Panc1 (cell line): ENCODE measurements at regions not wholly inside any gene's neighbourhood (a gene's known extent, or its start where the extent isn't known, plus 50 kb on each side); places are given as distances from the start of the nearest gene placed in this dataset.

Source experiments
- CTCF ChIP-seq: fragments of 450-650 bp; IDR thresholded peaks from 2 replicates; pipeline ENCODE4 v1.5.1; 2017; ENCODE audit warnings: mild to moderate bottlenecking
- POLR2AphosphoS5 ChIP-seq: IDR thresholded peaks from 2 replicates; pipeline ENCODE4 v1.6.1; 2012; ENCODE audit warnings: mild to moderate bottlenecking, low read depth, low read length, moderate library complexity
- REST ChIP-seq, 2 experiments: IDR thresholded peaks; 2 replicates each; pipeline ENCODE4 v1.6.1; 2011 to 2012; ENCODE audit warnings: low read depth in 2 of 2, control low read depth in 1 of 2, low read length in 1 of 2, mild to moderate bottlenecking in 1 of 2, moderate library complexity in 1 of 2; ENCODE audit not compliant: insufficient read depth in 1 of 2

- TF ChIP-seq POLR2AphosphoS5 (no peak), REST (IDR thresholded peaks at IDR 0.05; ENCODE audit: insufficient read depth in 1 of 2, low read depth in 2 of 2, low read length in 1 of 2) (no peak), CTCF (no peak)
Measured at GRCh38 chr2:195594248-195594647, 62.8 kb upstream of the SLC39A10 start.
